ENCODE measurements at regions not wholly inside any gene's neighbourhood (a gene's known extent, or its start where the extent isn't known, plus 50 kb on each side); places are given as distances from the start of the nearest gene placed in this dataset.

GRCh38 chr10:28973309-28973972 is 296.1 kb downstream of the BAMBI start:
- Histone ChIP-seq H3K4me1 (ENCODE audit: insufficient read depth, low read length) (no peaks in the 10 kb centered on the region), H3K4me3 (ENCODE audit: low read depth in 1 of 2, low read length in 2 of 2) (no peak overlapping the region), H3K36me3 (ENCODE audit: insufficient read depth, low read length) (no peaks in the 10 kb centered on the region), H3K9me3 (ENCODE audit: low read length) (no peaks in the 10 kb centered on the region), H3K27ac (ENCODE audit: low read depth, low read length) (no peak overlapping the region), H3K9ac (ENCODE audit: low read length) (no peak overlapping the region), H3K27me3 (ENCODE audit: control insufficient read depth in 1 of 2, insufficient read depth in 2 of 2, low read length in 2 of 2) (no peaks in the 10 kb centered on the region)

- Histone ChIP-seq H3K4me3 (ENCODE audit: low read depth in 1 of 2, low read length in 2 of 2) (no peak overlapping the region), H3K27ac (ENCODE audit: low read depth, low read length) (no peak overlapping the region), H3K9me3 (ENCODE audit: low read length) (no peaks in the 10 kb centered on the region), H3K36me3 (ENCODE audit: insufficient read depth, low read length) (no peaks in the 10 kb centered on the region), H3K9ac (ENCODE audit: low read length) (no peak overlapping the region), H3K27me3 (ENCODE audit: control insufficient read depth in 1 of 2, insufficient read depth in 2 of 2, low read length in 2 of 2) (no peaks in the 10 kb centered on the region), H3K4me1 (ENCODE audit: insufficient read depth, low read length) (no peaks in the 10 kb centered on the region)
Observed at GRCh38 chr10:28975891-28976531, 298.7 kb downstream of the BAMBI start.

- Histone ChIP-seq H3K27ac (ENCODE audit: low read depth, low read length) (no peak overlapping the region), H3K36me3 (ENCODE audit: insufficient read depth, low read length) (no peaks in the 10 kb centered on the region), H3K9me3 (ENCODE audit: low read length) (no peaks in the 10 kb centered on the region), H3K9ac (ENCODE audit: low read length) (no peak overlapping the region), H3K4me3 (ENCODE audit: low read depth in 1 of 2, low read length in 2 of 2) (no peak overlapping the region), H3K27me3 (ENCODE audit: control insufficient read depth in 1 of 2, insufficient read depth in 2 of 2, low read length in 2 of 2) (no peaks in the 10 kb centered on the region), H3K4me1 (ENCODE audit: insufficient read depth, low read length) (no peaks in the 10 kb centered on the region)
Observed at GRCh38 chr10:28977518-28977917, 300.2 kb downstream of the BAMBI start.

GRCh38 chr10:28980264-28980663 is 302.9 kb downstream of the BAMBI start:
- Histone ChIP-seq H3K9me3 (ENCODE audit: low read length) (no peaks in the 10 kb centered on the region), H3K27ac (ENCODE audit: low read depth, low read length) (no peak overlapping the region), H3K27me3 (ENCODE audit: control insufficient read depth in 1 of 2, insufficient read depth in 2 of 2, low read length in 2 of 2) (no peaks in the 10 kb centered on the region), H3K36me3 (ENCODE audit: insufficient read depth, low read length) (no peaks in the 10 kb centered on the region), H3K4me1 (ENCODE audit: insufficient read depth, low read length) (peaks cover 6% of the 10 kb centered on the region), H3K4me3 (ENCODE audit: low read depth in 1 of 2, low read length in 2 of 2) (no peak overlapping the region), H3K9ac (ENCODE audit: low read length) (no peak overlapping the region)

- H3K27ac ChIP-seq (ENCODE audit: low read depth, low read length): no peak overlapping the region
- no peaks in the 10 kb centered on the region for H3K27me3 ChIP-seq (ENCODE audit: control insufficient read depth in 1 of 2, insufficient read depth in 2 of 2, low read length in 2 of 2)
- H3K4me3 ChIP-seq (ENCODE audit: low read depth in 1 of 2, low read length in 2 of 2): no peak overlapping the region
Observed at GRCh38 chr10:28981007-28981406, 303.7 kb downstream of the BAMBI start.

GRCh38 chr10:28982974-28983373 is 305.7 kb downstream of the BAMBI start:
- H3K4me3 ChIP-seq (ENCODE audit: low read depth in 1 of 2, low read length in 2 of 2): no peak overlapping the region

More at GRCh38 chr10:28981007-28981406, 303.7 kb downstream of the BAMBI start:
- peaks cover 6% of the 10 kb centered on the region for H3K4me1 ChIP-seq (ENCODE audit: insufficient read depth, low read length)
- no peak overlapping the region for H3K9ac ChIP-seq (ENCODE audit: low read length)
- H3K36me3 ChIP-seq (ENCODE audit: insufficient read depth, low read length): no peaks in the 10 kb centered on the region
- no peaks in the 10 kb centered on the region for H3K9me3 ChIP-seq (ENCODE audit: low read length)

GRCh38 chr10:28983799-28984198 is 305.1 kb upstream of the LYZL1 start:
- H3K27ac ChIP-seq (ENCODE audit: low read depth, low read length): no peak overlapping the region
- no peaks in the 10 kb centered on the region for H3K9me3 ChIP-seq (ENCODE audit: low read length)
- peaks cover 6% of the 10 kb centered on the region for H3K4me1 ChIP-seq (ENCODE audit: insufficient read depth, low read length)
- H3K36me3 ChIP-seq (ENCODE audit: insufficient read depth, low read length): no peaks in the 10 kb centered on the region
- no peak overlapping the region for H3K9ac ChIP-seq (ENCODE audit: low read length)
- no peaks in the 10 kb centered on the region for H3K27me3 ChIP-seq (ENCODE audit: control insufficient read depth in 1 of 2, insufficient read depth in 2 of 2, low read length in 2 of 2)
- H3K4me3 ChIP-seq (ENCODE audit: low read depth in 1 of 2, low read length in 2 of 2): no peak overlapping the region

More at GRCh38 chr10:28982974-28983373, 305.7 kb downstream of the BAMBI start:
- H3K9me3 ChIP-seq (ENCODE audit: low read length): no peaks in the 10 kb centered on the region
- no peaks in the 10 kb centered on the region for H3K27me3 ChIP-seq (ENCODE audit: control insufficient read depth in 1 of 2, insufficient read depth in 2 of 2, low read length in 2 of 2)
- H3K27ac ChIP-seq (ENCODE audit: low read depth, low read length): no peak overlapping the region
- no peaks in the 10 kb centered on the region for H3K36me3 ChIP-seq (ENCODE audit: insufficient read depth, low read length)
- H3K9ac ChIP-seq (ENCODE audit: low read length): no peak overlapping the region
- peaks cover 6% of the 10 kb centered on the region for H3K4me1 ChIP-seq (ENCODE audit: insufficient read depth, low read length)

GRCh38 chr10:28984431-28984830 is 304.4 kb upstream of the LYZL1 start:
- Histone ChIP-seq H3K9ac (ENCODE audit: low read length) (no peak overlapping the region), H3K4me1 (ENCODE audit: insufficient read depth, low read length) (peaks cover 6% of the 10 kb centered on the region), H3K36me3 (ENCODE audit: insufficient read depth, low read length) (no peaks in the 10 kb centered on the region), H3K4me3 (ENCODE audit: low read depth in 1 of 2, low read length in 2 of 2) (no peak overlapping the region), H3K9me3 (ENCODE audit: low read length) (no peaks in the 10 kb centered on the region), H3K27me3 (ENCODE audit: control insufficient read depth in 1 of 2, insufficient read depth in 2 of 2, low read length in 2 of 2) (no peaks in the 10 kb centered on the region), H3K27ac (ENCODE audit: low read depth, low read length) (no peak overlapping the region)

GRCh38 chr10:28985137-28985885 is 303.6 kb upstream of the LYZL1 start:
- H3K36me3 ChIP-seq (ENCODE audit: insufficient read depth, low read length): no peaks in the 10 kb centered on the region
- H3K4me1 ChIP-seq (ENCODE audit: insufficient read depth, low read length): peaks cover 6% of the 10 kb centered on the region
- no peaks in the 10 kb centered on the region for H3K9me3 ChIP-seq (ENCODE audit: low read length)
- no peak overlapping the region for H3K9ac ChIP-seq (ENCODE audit: low read length)
- no peaks in the 10 kb centered on the region for H3K27me3 ChIP-seq (ENCODE audit: control insufficient read depth in 1 of 2, insufficient read depth in 2 of 2, low read length in 2 of 2)
- H3K4me3 ChIP-seq (ENCODE audit: low read depth in 1 of 2, low read length in 2 of 2): no peak overlapping the region
- no peak overlapping the region for H3K27ac ChIP-seq (ENCODE audit: low read depth, low read length)

GRCh38 chr10:28986117-28986792 is 302.6 kb upstream of the LYZL1 start:
- Histone ChIP-seq H3K9me3 (ENCODE audit: low read length) (no peaks in the 10 kb centered on the region), H3K4me3 (ENCODE audit: low read depth in 1 of 2, low read length in 2 of 2) (no peak overlapping the region), H3K27me3 (ENCODE audit: control insufficient read depth in 1 of 2, insufficient read depth in 2 of 2, low read length in 2 of 2) (no peaks in the 10 kb centered on the region), H3K4me1 (ENCODE audit: insufficient read depth, low read length) (peaks cover 6% of the 10 kb centered on the region), H3K36me3 (ENCODE audit: insufficient read depth, low read length) (no peaks in the 10 kb centered on the region), H3K9ac (ENCODE audit: low read length) (no peak overlapping the region), H3K27ac (ENCODE audit: low read depth, low read length) (no peak overlapping the region)

- H3K27ac ChIP-seq (ENCODE audit: low read depth, low read length): no peak overlapping the region
- H3K9me3 ChIP-seq (ENCODE audit: low read length): no peaks in the 10 kb centered on the region
- no peak overlapping the region for H3K9ac ChIP-seq (ENCODE audit: low read length)
- H3K36me3 ChIP-seq (ENCODE audit: insufficient read depth, low read length): no peaks in the 10 kb centered on the region
- no peaks in the 10 kb centered on the region for H3K27me3 ChIP-seq (ENCODE audit: control insufficient read depth in 1 of 2, insufficient read depth in 2 of 2, low read length in 2 of 2)
- peaks cover 6% of the 10 kb centered on the region for H3K4me1 ChIP-seq (ENCODE audit: insufficient read depth, low read length)
- H3K4me3 ChIP-seq (ENCODE audit: low read depth in 1 of 2, low read length in 2 of 2): no peak overlapping the region
Observed at GRCh38 chr10:28986856-28987255, 302.0 kb upstream of the LYZL1 start.

All from muscle layer of colon (tissue), 2 donors.